HL-60 (cell line): ENCODE measurements at regions not wholly inside any gene's neighbourhood (a gene's known extent, or its start where the extent isn't known, plus 50 kb on each side); places are given as distances from the start of the nearest gene placed in this dataset.

Source experiments
- DNase-seq, 2 experiments: peaks; one replicate each; pipeline ENCODE4 v3.0.0-alpha.2; 2010 to 2020; ENCODE audit warnings: low read depth in 1 of 2, low spot score in 1 of 2
- H3K27ac ChIP-seq: fragments of 250-450 bp; sonication (Bioruptor Pico); replicated peaks from 2 replicates; pipeline ENCODE4 v1.5.1; 2020; ENCODE audit warnings: mild to moderate bottlenecking, moderate library complexity
- H3K27me3 ChIP-seq: fragments of 250-450 bp; sonication (Bioruptor Pico); 2 replicates; pipeline ENCODE4 v1.5.1; 2021; ENCODE audit warnings: mild to moderate bottlenecking, moderate library complexity; ENCODE audit not compliant: insufficient read depth, poor library complexity, severe bottlenecking
- H3K4me3 ChIP-seq: replicated peaks from 2 replicates; pipeline ENCODE4 v1.5.1; 2011; ENCODE audit warnings: mild to moderate bottlenecking, control low read depth, low read length; ENCODE audit not compliant: insufficient read depth
- CTCF ChIP-seq: IDR thresholded peaks from one replicate; pipeline ENCODE4 v1.5.1; 2011; ENCODE audit warnings: low read length, control low read depth, inconsistent platforms; ENCODE audit not compliant: insufficient read depth
- GABPA ChIP-seq: IDR thresholded peaks from 2 replicates; pipeline ENCODE4 v1.6.1; 2012; ENCODE audit warnings: low read depth
- POLR2AphosphoS5 ChIP-seq: IDR thresholded peaks from 2 replicates; pipeline ENCODE4 v1.6.1; 2012; ENCODE audit warnings: low read depth
- REST ChIP-seq: IDR thresholded peaks from 2 replicates; pipeline ENCODE4 v1.6.1; 2012; ENCODE audit warnings: low read depth; ENCODE audit not compliant: insufficient replicate concordance
- SPI1 ChIP-seq: IDR thresholded peaks from 2 replicates; pipeline ENCODE4 v1.6.1; 2012; ENCODE audit warnings: low read depth, mild to moderate bottlenecking, borderline replicate concordance

GRCh38 chr2:221262651-221263050, 309.5 kb downstream of the EPHA4 start:
- H3K4me3 ChIP-seq: no peak overlapping the region
- DNase-seq: no peak
- TF ChIP-seq SPI1: no peak
- no peak for TF ChIP-seq POLR2AphosphoS5
- no peak for TF ChIP-seq GABPA
- no peak for TF ChIP-seq CTCF
- TF ChIP-seq REST: no peak
- H3K27me3 ChIP-seq: no peaks in the 10 kb centered on the region
- no peak overlapping the region for H3K27ac ChIP-seq

- Histone ChIP-seq H3K27me3 (no peaks in the 10 kb centered on the region), H3K4me3 (no peak overlapping the region), H3K27ac (no peak overlapping the region)
- no peak for DNase-seq
- no peak for TF ChIP-seq SPI1
- TF ChIP-seq POLR2AphosphoS5: no peak
- no peak for TF ChIP-seq CTCF
These were observed 308.5 kb downstream of the EPHA4 start for GRCh38 chr2:221263573-221263972.

- DNase-seq: no peak
- no peaks in the 10 kb centered on the region for H3K27me3 ChIP-seq
- H3K4me3 ChIP-seq: no peak overlapping the region
- TF ChIP-seq SPI1 (no peak), REST (no peak), POLR2AphosphoS5 (no peak), GABPA (no peak), CTCF (no peak)
- no peak overlapping the region for H3K27ac ChIP-seq
These were observed 307.8 kb downstream of the EPHA4 start for GRCh38 chr2:221264318-221264717.

GRCh38 chr2:221267773-221268425, 304.2 kb downstream of the EPHA4 start:
- Histone ChIP-seq H3K4me3 (no peak overlapping the region), H3K27me3 (no peaks in the 10 kb centered on the region), H3K27ac (no peak overlapping the region)
- TF ChIP-seq CTCF (no peak), GABPA (no peak), SPI1 (no peak), POLR2AphosphoS5 (no peak), REST (no peak)
- no peak for DNase-seq
